ENCODE measurements at regions not wholly inside any gene's neighbourhood (a gene's known extent, or its start where the extent isn't known, plus 50 kb on each side); places are given as distances from the start of the nearest gene placed in this dataset.
"Not testable (repeated sequence)": the region's sequence is repeated elsewhere in the genome, so short reads cannot be mapped to it uniquely, and the experiment has no call there.

- no peak for DNase-seq
Measured at GRCh38 chr13:59266478-59267063, 897.2 kb downstream of the DIAPH3 start.

DNA sequence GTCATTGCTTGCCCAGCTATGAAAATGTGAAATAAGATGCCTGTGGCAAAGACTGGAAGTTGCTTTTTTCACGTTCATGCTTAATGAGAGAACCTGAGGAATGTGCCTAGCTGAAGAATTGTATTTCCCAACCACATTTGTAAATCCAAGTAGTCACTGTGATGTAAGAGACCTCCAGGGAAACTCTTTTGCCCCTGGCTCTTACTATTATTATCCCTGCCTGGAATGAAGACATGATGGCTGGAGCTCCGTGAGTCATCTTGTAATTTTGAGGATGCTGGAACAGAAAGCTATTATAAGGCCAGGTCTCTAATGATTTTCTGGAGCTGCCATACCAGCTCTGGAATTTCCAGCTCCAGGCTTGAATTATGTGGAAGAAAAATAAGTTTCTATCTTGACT is 894.3 kb downstream of the DIAPH3 start:
- DNase-seq = no peak

- DNase-seq = no peak
Measured at GRCh38 chr13:59270327-59270726, 893.4 kb downstream of the DIAPH3 start.

GRCh38 chr13:59274958-59275727 is 888.6 kb downstream of the DIAPH3 start:
- no peak for DNase-seq

DNA sequence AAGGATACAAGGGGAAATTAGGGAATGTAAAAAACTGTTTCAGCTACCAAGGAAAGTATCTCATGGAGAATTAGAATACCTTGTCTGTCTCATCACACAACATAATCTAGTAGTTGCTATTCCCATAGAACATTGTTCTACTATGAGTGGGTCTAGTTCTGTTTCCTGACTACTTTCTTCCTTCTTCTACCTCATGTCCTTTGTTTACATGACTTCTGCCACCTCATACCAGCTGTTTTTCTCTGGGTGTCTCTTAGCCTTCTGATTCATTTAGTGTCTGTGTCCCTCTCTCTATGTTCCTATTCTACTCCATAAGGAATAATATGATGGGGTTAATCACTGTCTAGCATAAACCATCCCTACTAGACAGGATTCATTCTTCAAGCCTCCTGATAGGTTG is 887.3 kb downstream of the DIAPH3 start:
- no peak for DNase-seq

- no peak for DNase-seq
Measured at GRCh38 chr13:59277106-59277505, 886.6 kb downstream of the DIAPH3 start.

DNA sequence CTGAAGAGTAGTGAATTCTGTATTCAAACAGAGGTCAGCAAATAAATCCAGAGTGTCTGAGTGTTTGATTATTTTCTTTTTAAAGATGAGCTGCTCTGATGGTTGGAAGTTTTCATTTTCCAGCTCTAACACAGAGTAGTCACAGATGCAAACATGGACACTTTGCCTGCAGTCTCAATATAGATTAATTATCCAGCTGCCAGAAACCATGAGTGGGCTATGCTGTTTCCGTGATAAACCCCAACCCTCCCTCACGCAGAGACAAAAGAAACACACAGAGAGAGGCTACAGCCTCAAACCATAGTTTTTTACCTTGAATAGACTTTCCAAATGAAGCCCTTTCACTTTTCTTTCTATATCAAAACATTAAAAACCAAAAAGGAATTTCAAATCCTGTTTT is 884.7 kb downstream of the DIAPH3 start:
- DNase-seq = no peak

GRCh38 chr13:59279576-59279975 is 884.2 kb downstream of the DIAPH3 start:
- DNase-seq = no peak

GRCh38 chr13:59280297-59280696 is 883.4 kb downstream of the DIAPH3 start:
- no peak for DNase-seq

- no peak for DNase-seq
Measured at GRCh38 chr13:59281453-59281852, 882.3 kb downstream of the DIAPH3 start.

DNA sequence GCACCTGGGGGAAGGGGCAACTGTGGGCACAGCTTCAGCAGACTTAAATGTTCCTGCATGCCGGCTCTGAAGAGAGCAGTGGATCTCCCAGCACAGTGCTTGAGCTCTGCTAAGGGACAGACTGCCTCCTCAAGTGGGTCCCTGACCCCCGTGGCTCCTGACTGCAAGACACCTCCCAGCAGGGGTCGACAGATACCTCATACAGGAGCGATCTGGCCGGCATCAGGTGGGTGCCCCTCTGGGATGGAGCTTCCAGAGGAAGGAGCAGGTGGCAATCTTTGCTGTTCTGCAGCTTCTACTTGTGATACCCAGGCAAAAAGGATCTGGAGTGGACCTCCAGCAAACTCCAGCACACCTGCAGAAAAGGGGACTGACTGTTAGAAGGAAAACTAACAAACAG is 871.5 kb downstream of the DIAPH3 start:
- not testable (repeated sequence) for DNase-seq

GRCh38 chr13:59299584-59299983 is 864.1 kb downstream of the DIAPH3 start:
- DNase-seq = no peak

- no peak for DNase-seq
Measured at GRCh38 chr13:59300355-59301173, 863.2 kb downstream of the DIAPH3 start.

DNA sequence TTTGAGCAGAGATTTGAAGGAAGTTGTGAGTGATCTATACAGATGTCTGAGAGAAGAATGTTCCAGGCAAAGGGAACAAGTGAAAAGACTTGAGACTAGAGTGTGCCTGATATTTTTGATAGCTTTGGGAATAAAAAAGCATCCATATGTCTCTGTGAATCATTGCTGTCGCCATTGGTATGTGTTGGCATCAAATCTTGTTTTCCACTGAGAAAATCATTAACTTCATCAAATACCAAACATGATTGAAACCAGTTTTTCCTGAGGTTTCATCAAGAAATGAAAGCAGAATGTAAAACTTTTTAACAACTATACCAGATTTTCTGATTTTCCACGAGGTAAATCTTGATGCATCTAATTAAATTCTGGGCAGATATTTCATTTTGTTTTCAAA is 862.6 kb downstream of the DIAPH3 start:
- DNase-seq = no peak

DNA sequence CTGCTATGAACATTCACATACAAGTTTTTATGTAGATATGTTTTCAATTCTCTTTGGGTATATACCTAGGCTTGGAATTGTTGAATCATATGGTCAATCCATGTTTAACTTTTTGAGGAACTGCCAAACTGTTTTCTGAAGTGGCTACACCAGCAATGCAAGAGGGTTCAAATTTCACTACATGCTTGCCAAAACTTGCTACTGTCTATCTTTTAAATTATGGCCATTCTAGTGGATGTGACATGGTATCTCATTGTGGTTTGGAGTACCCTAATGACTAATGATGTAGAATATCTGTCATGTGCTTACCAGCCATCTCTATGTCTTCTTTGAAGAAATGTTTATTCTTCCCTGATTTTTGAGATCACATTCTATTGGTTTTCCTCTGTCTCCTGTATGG is 860.3 kb downstream of the DIAPH3 start:
- DNase-seq = no peak

GRCh38 chr13:59304596-59304995 is 859.1 kb downstream of the DIAPH3 start:
- DNase-seq = no peak

- DNase-seq = no peak
Measured at GRCh38 chr13:59305896-59306295, 857.8 kb downstream of the DIAPH3 start.

DNA sequence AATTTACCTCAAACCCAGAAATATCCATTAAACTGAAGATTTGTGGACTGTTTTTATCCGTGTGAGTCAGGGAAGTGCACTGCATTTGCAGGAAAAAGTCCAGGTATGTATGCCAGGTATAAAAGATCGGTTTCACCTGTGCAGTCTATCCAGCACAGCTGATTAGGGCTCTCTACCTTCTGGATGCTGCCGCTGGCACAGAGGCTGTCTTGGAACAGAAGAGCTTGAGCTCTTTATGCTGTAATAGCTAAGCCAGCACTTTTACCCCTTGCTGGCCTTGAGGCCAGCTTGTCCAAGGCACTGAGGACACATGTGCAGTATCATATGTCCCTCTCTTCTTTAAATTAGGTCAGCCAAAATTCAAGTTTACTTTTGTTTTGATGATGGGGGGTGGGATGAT is 851.0 kb downstream of the DIAPH3 start:
- no peak for DNase-seq

DNA sequence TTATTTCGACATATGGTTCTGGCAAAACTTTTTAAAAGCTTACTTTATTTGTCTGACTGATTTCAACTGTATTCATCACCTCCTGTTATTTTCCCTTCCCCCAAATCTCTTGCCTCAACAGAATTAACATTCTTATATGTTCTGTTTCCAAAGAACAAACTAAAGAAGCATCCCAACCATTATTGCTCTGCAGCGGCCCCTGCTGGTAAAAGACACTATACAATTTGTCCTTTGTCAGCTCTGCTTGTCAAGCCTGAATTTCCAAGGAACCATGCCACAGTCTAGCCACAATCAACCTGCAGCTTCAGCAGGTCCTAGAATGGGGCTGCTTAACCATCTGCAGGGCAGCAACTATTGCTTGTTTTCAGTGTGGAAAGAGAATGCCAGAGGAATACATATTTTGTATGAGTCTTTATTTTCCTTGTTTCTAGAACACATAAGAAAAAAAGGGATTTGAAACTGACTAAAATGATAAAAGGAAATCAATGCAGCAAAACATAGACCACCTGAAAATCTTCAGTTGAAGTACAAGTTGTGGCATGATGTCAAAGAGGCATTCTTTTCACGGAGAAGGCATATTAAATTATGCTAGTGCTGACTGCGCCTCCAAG is 845.3 kb downstream of the DIAPH3 start:
- DNase-seq = peak in 2 of 4 experiments; percentile 0 to 6

DNA sequence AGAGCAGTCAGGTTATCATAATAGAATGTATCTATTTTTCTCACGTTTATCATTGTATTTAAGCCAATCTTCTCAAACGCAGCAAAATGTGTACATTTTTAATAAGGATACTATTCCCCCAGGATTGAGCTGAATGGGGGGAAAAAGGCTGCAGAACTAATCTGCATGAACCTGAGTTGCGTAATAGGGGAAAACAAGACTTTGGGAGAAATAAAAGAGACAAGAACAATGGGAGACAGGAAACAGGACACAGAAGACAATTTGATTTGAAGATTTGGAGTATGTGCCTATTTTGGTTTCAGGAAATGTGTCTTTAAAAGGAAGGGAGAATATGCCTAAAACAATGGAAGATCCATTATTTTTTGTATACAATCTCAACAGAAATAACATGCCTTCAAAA is 844.5 kb downstream of the DIAPH3 start:
- DNase-seq = no peak

GRCh38 chr13:59320021-59320420 is 843.7 kb downstream of the DIAPH3 start:
- no peak for DNase-seq

- DNase-seq = not testable (repeated sequence)
Measured at GRCh38 chr13:59324401-59324800, 839.3 kb downstream of the DIAPH3 start.

DNA sequence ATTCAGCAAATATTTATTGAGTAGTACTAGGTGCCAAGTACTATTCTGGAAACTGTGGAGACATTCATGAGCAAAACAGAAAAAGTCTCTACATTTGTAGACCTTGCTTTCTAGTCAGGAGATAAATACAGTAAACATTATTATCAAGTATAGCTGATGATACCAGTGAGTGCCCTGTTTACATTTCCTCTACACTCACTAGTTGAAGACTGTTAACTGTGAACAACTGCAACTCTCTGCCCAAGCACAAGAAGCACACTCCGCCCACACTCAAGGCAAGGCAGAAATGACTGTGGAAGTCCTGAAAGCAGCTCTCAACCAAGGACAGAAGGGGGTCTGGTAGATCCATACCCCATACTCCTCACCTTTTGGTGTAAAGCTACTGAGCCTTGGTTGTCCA is 837.0 kb downstream of the DIAPH3 start:
- no peak for DNase-seq

- no peak for DNase-seq
Measured at GRCh38 chr13:59330764-59331163, 833.0 kb downstream of the DIAPH3 start.

Data from activated CD4-positive, CD25-positive, alpha-beta regulatory T cell (primary cell).